ENCODE measurements at regions not wholly inside any gene's neighbourhood (a gene's known extent, or its start where the extent isn't known, plus 50 kb on each side); places are given as distances from the start of the nearest gene placed in this dataset.

- Histone ChIP-seq H3K9ac (ENCODE audit: low read length) (no peak overlapping the region), H3K27ac (ENCODE audit: low read length) (no peak overlapping the region), H3F3A (ENCODE audit: insufficient read depth, low read length, poor library complexity, severe bottlenecking) (no peaks in the 10 kb centered on the region), H2AFZ (ENCODE audit: low read depth, low read length) (no peak overlapping the region), H3K79me2 (replicated peaks; ENCODE audit: insufficient read depth, low read length) (no peaks in the 10 kb centered on the region), H3K9me2 (ENCODE audit: insufficient read depth, low read length) (no peaks in the 10 kb centered on the region), H3K27me3 (ENCODE audit: insufficient read depth, low read depth, low read length) (no peaks in the 10 kb centered on the region), H3K4me3 (ENCODE audit: low read length) (no peak overlapping the region), H3K4me2 (ENCODE audit: low read length) (no peak overlapping the region), H3K9me3 (ENCODE audit: low read length) (no peaks in the 10 kb centered on the region), H4K20me1 (ENCODE audit: insufficient read depth) (no peaks in the 10 kb centered on the region), H3K36me3 (ENCODE audit: insufficient read depth, low read length) (no peaks in the 10 kb centered on the region)
- TF ChIP-seq MXI1 (conservative IDR thresholded peaks at IDR 0.05; ENCODE audit: poor library complexity, severe bottlenecking) (no peak), EP300 (conservative IDR thresholded peaks at IDR 0.05; ENCODE audit: poor library complexity, severe bottlenecking) (no peak), REST (IDR thresholded peaks at IDR 0.05; ENCODE audit: borderline replicate concordance) (no peak), RAD21 (conservative IDR thresholded peaks at IDR 0.05) (no peak), TAF1 (IDR thresholded peaks at IDR 0.05; ENCODE audit: low read depth) (no peak), SMC3 (conservative IDR thresholded peaks at IDR 0.05; ENCODE audit: poor library complexity) (no peak), POLR2AphosphoS5 (IDR thresholded peaks at IDR 0.05) (no peak), CTCF (IDR thresholded peaks at IDR 0.05; ENCODE audit: poor library complexity, severe bottlenecking) (no peak), EZH2 (IDR thresholded peaks at IDR 0.05; ENCODE audit: borderline replicate concordance, insufficient read depth, low read length, poor library complexity, severe bottlenecking) (no peak)
Measured at GRCh38 chr3:39721076-39721475, 88.3 kb upstream of the MYRIP start.

- H3K36me3 ChIP-seq (ENCODE audit: insufficient read depth, low read length): no peaks in the 10 kb centered on the region
- no peaks in the 10 kb centered on the region for H3K9me2 ChIP-seq (ENCODE audit: insufficient read depth, low read length)
- H2AFZ ChIP-seq (ENCODE audit: low read depth, low read length): no peak overlapping the region
Measured at GRCh38 chr3:39724233-39724846, 85.1 kb upstream of the MYRIP start.

More at GRCh38 chr3:39724233-39724846, 85.1 kb upstream of the MYRIP start:
- H3K27ac ChIP-seq (ENCODE audit: low read length): no peak overlapping the region
- H4K20me1 ChIP-seq (ENCODE audit: insufficient read depth): no peaks in the 10 kb centered on the region
- H3K79me2 ChIP-seq (replicated peaks; ENCODE audit: insufficient read depth, low read length): no peaks in the 10 kb centered on the region
- H3K9me3 ChIP-seq (ENCODE audit: low read length): no peaks in the 10 kb centered on the region
- no peaks in the 10 kb centered on the region for H3K27me3 ChIP-seq (ENCODE audit: insufficient read depth, low read depth, low read length)
- H3F3A ChIP-seq (ENCODE audit: insufficient read depth, low read length, poor library complexity, severe bottlenecking): no peaks in the 10 kb centered on the region
- TF ChIP-seq POLR2AphosphoS5 (IDR thresholded peaks at IDR 0.05) (no peak), TAF1 (IDR thresholded peaks at IDR 0.05; ENCODE audit: low read depth) (no peak), EZH2 (IDR thresholded peaks at IDR 0.05; ENCODE audit: borderline replicate concordance, insufficient read depth, low read length, poor library complexity, severe bottlenecking) (no peak), CTCF (IDR thresholded peaks at IDR 0.05; ENCODE audit: poor library complexity, severe bottlenecking) (no peak), SMC3 (conservative IDR thresholded peaks at IDR 0.05; ENCODE audit: poor library complexity) (no peak), REST (IDR thresholded peaks at IDR 0.05; ENCODE audit: borderline replicate concordance) (no peak), MXI1 (conservative IDR thresholded peaks at IDR 0.05; ENCODE audit: poor library complexity, severe bottlenecking) (no peak), RAD21 (conservative IDR thresholded peaks at IDR 0.05) (no peak), EP300 (conservative IDR thresholded peaks at IDR 0.05; ENCODE audit: poor library complexity, severe bottlenecking) (no peak)
- H3K4me2 ChIP-seq (ENCODE audit: low read length): no peak overlapping the region
- H3K9ac ChIP-seq (ENCODE audit: low read length): no peak overlapping the region
- no peak overlapping the region for H3K4me3 ChIP-seq (ENCODE audit: low read length)

All from neural cell (in vitro differentiated cells).